HG03196 (cell line): ENCODE measurements at regions not wholly inside any gene's neighbourhood (a gene's known extent, or its start where the extent isn't known, plus 50 kb on each side); places are given as distances from the start of the nearest gene placed in this dataset.
"Not testable (repeated sequence)": the region's sequence is repeated elsewhere in the genome, so short reads cannot be mapped to it uniquely, and the experiment has no call there.

Experiments
- ATAC-seq: cut with Tn5 transposase; IDR thresholded peaks from one replicate; pipeline ENCODE4 v1.9.1; 2021; ENCODE audit not compliant: unreplicated experiment

DNA sequence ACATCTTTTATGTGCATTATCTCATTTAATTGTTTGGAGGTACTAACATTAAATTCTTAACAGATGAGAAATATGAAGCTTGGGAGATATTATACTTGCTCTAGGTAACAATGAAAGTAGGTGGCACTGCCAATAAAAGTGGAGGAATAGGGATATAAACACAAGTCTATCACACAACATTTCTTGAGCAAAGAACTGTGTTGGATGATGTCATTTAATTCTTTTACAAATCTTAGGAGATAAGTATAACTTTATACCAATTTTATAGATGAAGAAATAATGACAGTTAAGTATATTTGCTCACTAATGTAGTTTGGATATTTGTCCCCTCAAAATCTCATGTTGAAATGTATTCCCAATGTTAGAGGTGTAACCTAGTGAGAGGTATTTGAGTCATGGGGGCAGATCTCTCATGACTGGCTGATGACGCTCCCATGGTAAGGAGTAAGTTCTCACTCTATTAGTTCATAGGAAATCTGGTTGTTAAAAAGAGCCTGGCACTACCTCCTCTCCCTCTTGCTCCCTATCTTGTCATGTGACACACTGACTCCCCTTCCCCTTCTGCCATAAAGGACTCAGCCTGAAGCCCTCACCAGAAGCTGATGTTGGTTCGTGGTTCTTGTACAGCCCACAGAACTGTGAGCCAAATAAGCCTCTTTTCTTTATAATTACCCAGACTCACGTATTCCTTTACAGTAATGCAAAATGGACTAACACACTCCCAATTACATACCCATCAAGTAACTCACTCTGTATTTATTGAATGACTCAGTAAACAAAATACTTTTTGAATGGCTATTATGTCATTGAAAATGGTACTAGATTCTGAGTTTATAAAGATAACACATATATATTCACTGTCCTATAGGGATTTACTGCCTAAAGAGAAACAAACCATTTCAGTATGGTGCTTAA is 146.8 kb upstream of the KITLG start:
- ATAC-seq: no peak

DNA sequence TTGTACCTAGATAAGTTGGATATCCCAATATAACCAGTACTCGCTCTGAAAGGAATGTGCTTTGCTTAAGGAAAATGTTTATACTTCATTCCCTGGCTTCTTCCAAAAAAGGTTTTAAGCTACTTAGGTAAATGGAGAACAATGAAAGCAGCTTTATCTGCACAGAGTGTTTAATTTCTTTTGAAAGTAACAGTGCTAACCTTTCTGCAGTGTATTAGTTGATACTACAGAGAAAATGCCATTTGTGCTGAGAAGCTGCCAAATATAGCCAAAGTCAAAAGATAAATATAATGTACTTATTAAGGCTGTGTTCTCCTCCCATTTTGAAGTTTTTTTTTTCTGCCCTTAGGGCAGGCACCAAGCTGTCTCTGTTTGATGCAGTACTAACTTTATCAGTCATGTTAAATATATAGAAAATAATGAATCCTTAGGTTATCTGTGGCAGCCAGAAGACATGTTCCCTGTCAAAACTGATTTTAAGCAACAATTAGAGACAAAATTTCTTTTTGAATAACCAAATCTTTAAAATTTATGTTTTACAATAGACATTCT is 145.4 kb upstream of the KITLG start:
- ATAC-seq: no peak

DNA sequence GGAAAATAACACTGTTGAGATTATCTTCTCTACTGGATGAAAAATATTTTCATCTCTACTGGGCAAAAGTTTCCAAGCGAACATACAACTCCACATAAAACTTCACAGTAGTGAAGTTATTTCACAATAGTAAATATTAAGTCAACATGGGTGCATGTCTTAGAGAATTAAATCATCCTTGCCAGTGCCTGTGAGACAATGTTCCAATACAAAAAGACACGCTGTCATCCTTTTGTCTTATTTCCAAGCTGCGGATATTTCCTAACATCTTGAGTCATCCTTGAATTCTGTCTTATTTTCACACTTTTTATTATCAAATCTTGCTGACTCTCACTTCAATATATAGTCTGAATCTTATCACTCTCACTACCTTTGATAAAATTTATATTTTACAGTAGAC is 142.9 kb upstream of the KITLG start:
- ATAC-seq: no peak

DNA sequence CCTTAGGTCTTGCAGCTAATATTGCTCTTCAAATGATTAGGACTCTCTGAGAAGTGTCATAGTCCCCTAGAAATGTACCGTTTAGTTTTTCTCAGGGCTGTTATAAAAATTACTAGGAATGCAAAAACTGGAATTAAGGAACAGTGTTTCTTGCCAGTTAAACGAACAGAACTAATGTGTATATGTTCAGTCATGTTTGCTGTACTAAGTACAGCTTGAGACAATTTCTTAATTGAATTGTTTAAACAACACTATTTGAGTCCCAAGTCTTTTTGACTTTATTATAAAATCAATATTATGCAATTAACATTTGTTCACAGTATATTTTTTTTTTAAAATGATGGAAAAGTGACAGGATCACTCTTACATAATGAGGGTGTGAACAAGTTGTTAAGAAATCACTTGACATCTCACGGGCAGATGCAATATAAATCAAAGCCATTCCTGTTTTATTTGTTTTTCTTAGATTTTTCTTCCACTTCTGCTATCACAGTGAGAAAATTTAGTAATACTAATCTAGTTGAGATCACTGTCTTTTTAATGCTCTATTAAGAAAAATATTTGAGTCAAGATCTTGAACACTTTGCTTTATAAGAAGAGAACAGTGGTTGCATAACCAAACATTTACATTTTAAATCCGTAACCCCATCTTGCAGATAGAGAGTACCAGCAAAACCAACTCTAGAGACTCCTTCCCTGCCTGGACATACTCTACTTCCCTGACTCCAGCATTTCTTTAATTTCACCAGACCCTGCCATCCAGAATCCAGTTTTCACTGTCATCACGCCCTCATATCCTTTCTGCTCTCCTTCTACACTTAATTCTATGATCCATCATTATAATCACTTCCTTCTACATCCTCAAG is 140.7 kb upstream of the KITLG start:
- ATAC-seq: no peak

DNA sequence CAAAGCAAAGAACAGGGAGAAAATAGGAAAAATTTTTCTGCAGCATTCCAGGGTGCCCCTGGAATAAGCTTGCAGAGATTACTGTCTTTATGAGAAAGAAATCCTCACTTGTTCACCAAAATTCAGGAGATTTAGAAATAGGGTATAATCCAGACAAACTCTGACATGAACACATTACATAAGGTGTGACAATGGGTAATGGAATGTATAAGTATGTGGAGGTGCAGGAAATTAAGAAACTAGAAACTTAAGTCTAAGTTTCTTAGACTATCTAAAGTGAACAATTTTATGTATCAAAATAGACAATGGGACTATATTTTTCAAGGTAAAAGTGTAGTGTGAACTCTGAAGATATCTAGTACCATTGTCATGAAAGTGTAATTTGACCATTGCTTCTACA is 140.0 kb upstream of the KITLG start:
- no peak for ATAC-seq

DNA sequence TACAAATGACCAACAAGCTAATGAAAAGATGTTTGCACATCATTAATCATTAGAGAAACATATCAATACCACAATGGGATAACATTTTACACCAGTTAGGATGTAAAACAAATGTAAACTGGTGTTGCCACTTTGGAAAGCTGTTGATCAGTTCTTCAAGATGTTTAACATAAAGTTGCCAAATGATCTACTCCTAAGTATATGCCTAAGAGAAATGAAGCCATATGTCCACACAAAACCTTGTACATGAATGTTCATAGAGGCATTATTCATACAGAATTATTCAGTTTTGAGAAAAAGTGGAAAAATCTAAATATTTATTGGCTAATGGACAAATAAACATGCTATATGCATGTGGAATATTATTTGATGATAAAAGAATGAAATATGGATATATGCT is 136.9 kb upstream of the KITLG start:
- no peak for ATAC-seq

DNA sequence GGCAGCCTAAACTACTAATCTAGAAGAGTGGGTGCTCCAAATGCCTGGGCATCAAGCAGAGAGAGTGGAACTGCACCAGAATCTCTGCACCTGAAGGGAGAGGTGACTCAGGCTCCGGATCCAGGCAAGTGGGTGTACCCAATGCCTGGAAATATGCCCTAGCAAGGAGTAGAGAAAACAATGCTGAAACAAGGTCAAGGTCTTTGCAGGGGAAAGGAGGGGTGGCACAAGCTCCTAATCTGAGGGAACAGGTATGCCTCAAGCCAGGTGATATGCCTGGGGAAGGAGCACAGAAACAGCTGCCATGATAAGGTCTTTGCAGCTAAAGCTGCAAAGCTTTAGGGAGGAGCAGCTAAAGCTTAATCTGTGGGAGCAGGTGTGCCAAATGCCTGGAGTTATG is 136.0 kb upstream of the KITLG start:
- ATAC-seq: no peak

DNA sequence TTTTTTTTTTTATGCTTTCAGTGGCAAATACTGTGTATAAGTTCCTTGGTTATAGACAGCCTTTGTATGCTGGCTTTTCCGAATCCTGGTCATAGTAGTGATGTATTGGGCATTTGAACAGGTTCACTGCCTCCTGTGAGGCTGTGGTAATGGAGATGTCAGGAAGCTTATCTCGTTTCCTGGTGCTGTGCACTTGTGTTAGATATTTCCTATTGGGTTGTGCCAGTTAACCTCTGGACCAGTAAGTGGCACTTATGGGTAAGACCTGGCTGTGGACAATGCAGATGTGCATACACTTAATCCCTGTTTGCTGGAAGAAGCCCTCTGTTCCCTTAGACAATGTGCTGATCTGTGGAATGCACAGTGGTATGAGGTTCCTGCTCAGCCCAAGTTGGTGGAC is 135.4 kb upstream of the KITLG start:
- no peak for ATAC-seq

DNA sequence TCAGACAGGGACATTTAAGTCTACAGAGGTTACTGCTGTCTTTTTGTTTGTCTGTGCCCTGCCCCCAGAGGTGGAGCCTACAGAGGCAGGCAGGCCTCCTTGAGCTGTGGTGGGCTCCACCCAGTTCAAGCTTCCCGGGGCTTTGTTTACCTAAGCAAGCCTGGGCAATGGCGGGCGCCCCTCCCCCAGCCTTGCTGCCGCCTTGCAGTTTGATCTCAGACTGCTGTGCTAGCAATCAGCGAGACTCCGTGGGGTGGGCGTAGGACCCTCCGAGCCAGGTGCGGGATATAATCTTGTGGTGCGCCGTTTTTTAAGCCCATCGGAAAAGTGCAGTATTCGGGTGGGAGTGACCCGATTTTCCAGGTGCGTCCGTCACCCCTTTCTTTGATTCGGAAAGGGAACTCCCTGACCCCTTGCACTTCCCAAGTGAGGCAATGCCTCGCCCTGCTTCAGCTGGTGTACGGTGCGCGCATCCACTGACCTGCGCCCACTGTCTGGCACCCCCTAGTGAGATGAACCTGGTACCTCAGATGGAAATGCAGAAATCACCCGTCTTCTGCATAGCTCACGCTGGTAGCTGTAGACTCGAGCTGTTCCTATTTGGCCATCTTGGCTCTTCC is 134.1 kb upstream of the KITLG start:
- ATAC-seq: not testable (repeated sequence)

DNA sequence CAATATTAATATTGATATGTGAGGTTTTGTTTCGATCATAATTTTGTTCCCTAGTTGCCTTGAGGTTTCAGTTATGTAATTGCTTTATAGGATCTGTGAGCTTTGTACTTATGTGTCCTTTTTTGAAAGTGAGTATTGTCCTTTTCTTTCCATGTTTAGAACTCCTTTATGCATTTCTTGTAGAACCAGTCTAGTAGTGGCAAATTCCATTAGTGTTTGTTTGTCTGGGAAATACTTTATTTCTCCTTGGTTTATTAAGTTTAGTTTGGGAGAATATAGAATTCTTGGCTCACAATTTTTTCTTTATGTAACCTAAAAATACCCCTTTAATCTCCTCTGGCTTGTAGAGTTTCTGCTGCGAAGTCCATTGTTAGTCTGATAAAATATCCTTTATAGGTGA is 127.5 kb upstream of the KITLG start:
- ATAC-seq: no peak

DNA sequence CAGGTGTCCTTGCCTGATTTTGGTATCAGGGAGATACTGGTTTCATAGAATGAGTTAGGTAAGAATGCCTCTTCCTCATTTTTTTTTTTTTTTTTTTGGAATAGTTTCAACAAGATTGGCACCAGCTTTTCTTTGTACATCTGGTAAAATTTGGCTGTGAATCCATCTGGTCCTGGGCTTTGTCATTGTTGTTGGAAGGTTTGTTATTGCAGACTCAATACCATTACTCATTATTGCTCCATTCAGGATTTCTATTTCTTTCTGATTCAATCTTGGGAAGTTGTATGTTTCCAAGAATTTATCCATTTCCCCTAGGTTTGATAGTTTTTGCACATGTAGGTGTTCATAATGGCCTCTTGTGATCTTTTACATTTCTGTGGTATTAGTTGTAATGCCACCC is 126.0 kb upstream of the KITLG start:
- ATAC-seq: no peak

DNA sequence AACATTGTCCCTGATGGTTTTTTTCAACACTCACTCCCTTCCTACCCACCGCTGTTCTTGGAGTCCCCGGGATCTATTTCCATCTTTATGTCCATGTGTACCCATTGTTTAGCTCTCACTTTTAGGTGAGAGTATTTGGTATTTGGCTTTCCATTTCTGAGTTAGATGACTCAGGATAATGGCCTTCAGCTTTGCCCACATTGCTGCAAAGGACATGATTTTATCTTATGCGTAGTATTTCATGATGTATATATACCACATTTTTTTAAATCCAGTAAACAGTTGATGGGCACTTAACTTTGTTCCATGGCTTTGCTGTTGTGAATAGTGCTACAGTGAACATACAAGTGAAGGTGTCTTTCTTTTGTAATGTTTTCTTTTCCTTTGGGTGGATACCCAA is 123.5 kb upstream of the KITLG start:
- no peak for ATAC-seq

DNA sequence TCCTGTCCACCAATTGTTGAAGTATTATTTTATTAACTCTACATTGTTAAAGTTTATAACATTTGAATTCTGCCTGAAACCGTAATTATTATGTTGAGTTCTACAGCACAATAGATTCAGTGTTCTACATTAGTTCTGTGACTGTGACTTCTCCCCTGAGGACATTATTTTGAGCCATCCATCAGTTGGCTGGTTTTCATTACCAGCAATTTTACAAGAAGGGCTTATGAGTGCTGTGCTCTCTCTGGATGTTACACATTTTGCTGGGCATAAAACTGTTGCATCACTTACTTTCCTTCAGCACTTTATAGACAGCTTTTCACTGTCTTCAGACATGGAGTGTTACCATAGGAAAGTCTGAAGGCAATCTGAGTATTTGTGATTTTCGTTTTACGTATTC is 118.2 kb upstream of the KITLG start:
- no peak for ATAC-seq

DNA sequence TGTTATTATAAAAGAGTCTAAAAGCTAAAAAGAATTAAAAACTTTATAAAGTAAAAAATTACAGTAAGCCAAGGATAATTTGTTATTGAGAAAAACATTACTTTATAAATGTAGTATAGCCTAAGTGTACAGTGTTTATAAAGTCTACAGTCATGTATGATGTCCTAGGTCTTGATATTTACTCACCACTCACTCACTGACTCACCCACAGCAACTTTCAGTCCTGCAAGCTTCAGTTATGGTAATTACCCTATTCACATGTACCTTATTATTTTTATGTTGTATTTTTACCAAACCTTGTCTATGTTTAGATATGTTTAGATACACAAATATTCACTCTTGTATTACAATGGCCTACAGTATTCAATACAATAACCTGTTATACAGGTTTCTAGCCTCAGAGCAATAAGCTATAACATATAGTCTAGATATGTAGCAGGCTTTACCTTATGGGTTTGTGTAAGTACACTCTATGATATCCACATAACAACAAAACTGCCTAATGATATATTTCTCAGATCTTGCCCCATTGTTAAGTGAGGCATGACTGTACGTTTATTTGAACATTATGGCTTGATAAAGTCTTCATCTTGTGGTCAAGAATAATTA is 113.7 kb upstream of the KITLG start:
- no peak for ATAC-seq

DNA sequence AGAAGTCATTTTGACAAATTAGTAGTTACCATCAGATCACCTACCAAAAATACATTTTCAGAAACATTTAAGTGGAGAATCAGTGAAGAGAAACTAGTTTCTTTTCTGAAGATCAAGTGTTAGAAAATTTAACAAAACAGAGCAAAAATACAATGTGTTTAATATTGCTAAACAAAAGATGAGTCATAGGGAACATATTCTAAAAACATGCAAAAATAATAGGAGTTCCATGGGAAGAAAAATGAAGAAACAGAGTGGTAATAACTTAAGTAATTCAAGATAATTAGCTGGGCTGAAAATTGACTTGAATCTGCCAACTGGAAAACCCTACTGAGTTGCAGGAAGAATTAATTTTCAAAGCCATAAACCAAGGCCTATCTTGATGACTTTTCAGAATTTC is 111.5 kb upstream of the KITLG start:
- no peak for ATAC-seq

DNA sequence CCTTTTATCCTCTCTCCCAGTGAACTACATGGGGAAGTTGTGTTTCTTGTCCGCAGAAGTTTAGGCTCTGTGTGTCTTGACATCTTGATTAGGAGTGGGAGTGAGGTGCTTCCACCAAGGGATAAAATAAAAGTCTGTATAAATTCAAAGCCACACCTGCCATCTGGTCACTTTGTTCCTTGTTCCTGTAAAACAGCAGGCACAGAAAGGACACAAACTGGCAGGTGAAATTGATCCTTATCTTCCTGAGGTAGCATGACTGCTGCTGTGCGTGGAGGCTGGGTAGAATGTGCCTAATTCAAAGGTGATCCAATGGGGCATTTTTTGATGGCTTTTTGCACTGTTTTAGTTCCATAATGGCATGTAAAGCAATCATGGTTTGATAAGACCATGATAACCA is 104.3 kb upstream of the KITLG start:
- no peak for ATAC-seq

DNA sequence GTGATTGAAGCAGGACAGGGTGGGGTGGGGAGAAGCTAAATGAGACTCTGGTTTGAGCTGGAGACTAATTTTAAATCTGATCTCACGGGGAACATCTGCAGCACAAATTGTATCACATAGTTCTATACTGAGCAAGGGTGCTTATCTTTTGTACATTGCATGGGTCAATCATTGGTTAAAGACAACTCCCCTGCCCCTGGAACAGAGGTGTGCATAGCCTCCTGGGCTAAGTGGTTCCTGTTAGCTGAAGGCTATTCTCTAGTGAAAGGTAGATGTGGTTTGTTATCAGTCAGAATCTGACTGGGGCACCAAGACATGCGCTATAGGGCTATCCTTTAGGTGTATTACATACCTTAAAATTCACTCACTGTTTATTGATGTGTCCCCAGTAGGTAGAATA is 103.9 kb upstream of the KITLG start:
- ATAC-seq: no peak

DNA sequence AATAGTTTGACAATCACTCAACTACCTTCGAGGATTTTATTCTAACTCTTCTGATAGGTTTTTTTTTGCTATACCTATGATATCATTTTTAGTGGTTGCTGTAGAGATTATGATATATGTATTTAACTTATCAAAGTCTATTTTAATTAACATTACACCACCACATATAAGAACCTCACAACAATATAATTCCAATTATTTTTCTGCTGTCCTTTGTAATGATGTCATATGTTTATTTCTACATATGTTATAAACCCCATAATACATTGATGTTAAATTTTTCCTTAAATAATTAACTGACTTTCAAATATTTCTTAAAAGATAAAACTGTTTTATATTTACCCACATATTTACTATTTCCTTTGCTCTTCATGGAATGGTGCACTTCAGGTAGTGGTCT is 103.4 kb upstream of the KITLG start:
- ATAC-seq: no peak

DNA sequence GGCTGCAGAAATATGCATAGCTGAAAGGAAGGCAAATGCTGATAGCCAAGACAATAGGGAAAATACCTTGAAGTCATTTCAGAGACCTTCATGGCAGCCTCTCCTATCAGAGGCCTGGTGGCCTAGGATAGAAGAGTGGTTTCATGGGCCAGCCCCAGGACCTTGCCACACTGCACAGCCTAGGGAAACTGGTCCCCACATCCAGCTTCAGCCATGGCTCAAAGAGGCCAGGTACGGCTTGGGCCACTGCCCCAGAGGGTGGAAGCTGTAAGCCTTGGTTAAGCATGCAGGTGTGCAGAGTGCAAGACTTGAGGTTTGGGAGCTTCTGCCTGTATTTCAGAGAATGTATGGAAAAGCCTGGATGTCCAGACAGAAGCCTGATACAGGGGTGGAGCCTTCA is 101.0 kb upstream of the KITLG start:
- ATAC-seq: no peak

DNA sequence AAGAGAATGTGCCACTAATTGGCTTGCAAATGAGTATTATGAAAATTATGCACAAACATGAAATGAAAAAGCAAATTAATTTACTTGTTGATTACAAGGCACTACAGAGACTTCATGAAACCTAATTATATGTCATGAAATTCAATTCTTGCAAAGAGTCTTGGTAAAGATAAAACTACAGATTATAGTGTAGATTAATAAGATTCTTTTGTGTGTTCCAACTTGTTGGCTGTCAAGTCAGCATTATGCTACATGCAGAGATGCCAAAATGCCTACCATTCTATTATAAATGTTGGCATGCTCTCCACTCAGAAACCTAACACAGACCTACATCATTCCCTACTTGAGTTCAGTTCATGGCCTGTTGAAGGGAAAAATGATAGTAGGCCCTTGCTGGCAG is 97.2 kb upstream of the KITLG start:
- ATAC-seq: no peak

DNA sequence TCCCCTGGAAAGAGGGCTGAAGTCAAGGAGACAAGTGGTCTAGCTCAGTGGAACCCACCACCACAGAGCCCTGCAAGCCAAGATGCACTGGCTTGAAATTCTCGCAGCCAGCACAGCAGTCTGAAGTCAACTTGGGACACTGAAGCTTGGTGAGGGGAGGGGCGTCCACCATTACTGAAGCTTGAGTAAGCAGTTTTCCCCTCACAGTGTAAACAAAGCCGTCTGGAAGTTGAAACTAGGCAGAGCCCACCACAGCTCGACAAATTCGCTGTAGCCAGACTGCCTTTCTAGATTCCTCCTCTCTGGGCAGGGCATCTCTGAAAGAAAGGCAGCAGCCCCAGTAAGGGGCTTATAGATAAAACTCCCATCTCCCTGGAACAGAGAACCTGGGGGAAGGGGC is 87.3 kb upstream of the KITLG start:
- ATAC-seq: not testable (repeated sequence)
